Stimulated activated naive B cell treated with anti-CD40 and anti-IgM and Interleukin-4, amounts not matched to agents 10 μg/mL and 1 μg/mL and 100 μg/mL, for 72 hours (primary cell): ENCODE measurements at regions not wholly inside any gene's neighbourhood (a gene's known extent, or its start where the extent isn't known, plus 50 kb on each side); places are given as distances from the start of the nearest gene placed in this dataset.
A peak's percentile ranks its signal among the peaks of the same experiment; 100 is the strongest.
"Not testable (repeated sequence)": the region's sequence is repeated elsewhere in the genome, so short reads cannot be mapped to it uniquely, and the experiment has no call there.

Experiments used
- ATAC-seq, 2 donors: fragments of 150-1000 bp; cut with Tn5 transposase; replicated peaks; 2 replicates each; pipeline ENCODE4 v1.10.0; 2021; ENCODE audit warnings: moderate library complexity in 1 of 2
- DNase-seq: peaks from one replicate; pipeline ENCODE4 v3.0.0; 2021
- H3K27ac Mint-ChIP-seq: one replicate; pipeline ENCODE4 v1.8.0; 2022; ENCODE audit warnings: mild to moderate bottlenecking, mixed read lengths
- H3K27me3 Mint-ChIP-seq, 2 donors: one replicate each; pipeline ENCODE4 v1.8.0; 2022; ENCODE audit warnings: mixed read lengths in 2 of 2
- H3K36me3 Mint-ChIP-seq, 2 donors: one replicate each; pipeline ENCODE4 v1.8.0; 2022; ENCODE audit warnings: mixed read lengths in 2 of 2, mild to moderate bottlenecking in 1 of 2
- H3K4me1 Mint-ChIP-seq, 2 donors: one replicate each; pipeline ENCODE4 v1.8.0; 2022; ENCODE audit warnings: mixed read lengths in 2 of 2, mild to moderate bottlenecking in 1 of 2
- H3K4me3 Mint-ChIP-seq, 2 donors: one replicate each; pipeline ENCODE4 v1.8.0; 2022; ENCODE audit warnings: mild to moderate bottlenecking in 2 of 2, mixed read lengths in 2 of 2, moderate library complexity in 1 of 2
- H3K9me3 Mint-ChIP-seq, 2 donors: one replicate each; pipeline ENCODE4 v1.8.0; 2022; ENCODE audit warnings: mixed read lengths in 2 of 2, mild to moderate bottlenecking in 1 of 2

DNA sequence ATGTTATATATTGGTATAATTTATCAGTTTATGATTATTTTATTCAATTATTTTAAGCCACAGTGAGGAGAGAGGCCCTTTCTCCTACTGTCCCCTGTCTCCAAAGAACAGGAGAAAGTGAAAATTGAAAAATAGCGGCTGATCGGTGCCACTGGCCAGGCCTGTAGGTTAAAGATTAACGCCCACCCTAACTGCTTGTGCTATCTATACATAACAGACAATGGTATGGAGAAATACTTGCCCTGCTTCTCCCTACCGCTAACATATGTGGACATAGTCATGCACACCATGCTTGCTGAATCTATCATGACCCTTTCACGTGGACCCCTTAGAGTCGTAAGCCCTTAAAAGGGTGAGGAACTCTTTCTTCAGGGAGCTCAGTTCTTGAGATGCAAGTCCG lies 67.5 kb downstream of the EIF1AY start:
- Mint-ChIP-seq H3K9me3 (peaks cover 0 to 1% of the 10 kb centered on the region in 2 donors), H3K4me3 (no peak overlapping the region), H3K36me3 (no peaks in the 10 kb centered on the region), H3K27ac (no peak overlapping the region), H3K27me3 (no peaks in the 10 kb centered on the region), H3K4me1 (peaks cover 0 to 6% of the 10 kb centered on the region in 2 donors)
- DNase-seq, result no peak
- no peak for ATAC-seq

DNA sequence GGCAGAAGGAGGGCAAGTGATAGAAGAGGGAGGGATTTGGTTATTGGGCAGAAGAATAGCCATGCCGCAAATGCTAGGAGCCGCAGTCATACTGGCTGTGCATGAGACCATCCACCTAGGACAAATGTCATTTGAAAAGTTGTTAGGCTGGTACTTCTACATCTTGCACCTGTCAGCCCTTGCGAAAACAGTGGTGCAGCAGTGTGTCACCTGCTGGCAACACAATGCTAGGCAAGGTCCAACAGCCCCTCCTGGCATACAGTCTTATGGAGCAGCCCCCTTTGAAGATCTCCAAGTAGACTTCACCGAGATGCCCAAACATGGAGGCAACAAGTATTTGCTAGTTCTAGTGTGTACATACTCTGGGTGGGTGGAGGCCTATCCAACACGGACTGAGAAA lies 72.7 kb downstream of the EIF1AY start:
- Mint-ChIP-seq H3K4me3 (no peak overlapping the region), H3K9me3 (no peaks in the 10 kb centered on the region), H3K36me3 (no peaks in the 10 kb centered on the region), H3K4me1 (peaks cover 0 to 6% of the 10 kb centered on the region in 2 donors), H3K27ac (no peak overlapping the region), H3K27me3 (no peaks in the 10 kb centered on the region)
- DNase-seq (no peak), ATAC-seq (no peak)

DNA sequence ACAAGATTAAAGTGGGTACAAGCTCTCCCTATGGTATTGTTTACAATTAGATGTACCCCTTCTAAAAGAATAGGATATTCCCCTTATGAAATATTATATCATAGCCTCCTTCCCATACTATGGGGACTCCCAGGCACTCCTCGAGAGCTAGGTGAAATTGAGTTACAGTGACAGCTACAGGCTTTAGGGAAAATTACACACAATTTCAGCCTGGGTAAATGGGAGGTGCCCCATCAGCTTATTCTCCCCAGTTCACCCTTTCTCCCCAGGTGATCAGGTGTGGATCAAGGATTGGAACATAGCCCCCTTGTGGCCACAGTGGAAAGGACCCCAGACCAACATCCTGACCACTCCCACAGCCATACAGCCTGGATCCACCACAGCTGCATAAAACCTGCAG lies 73.3 kb downstream of the EIF1AY start:
- H3K27ac Mint-ChIP-seq, DNase-seq, H3K36me3 Mint-ChIP-seq, H3K27me3 Mint-ChIP-seq, H3K9me3 Mint-ChIP-seq, H3K4me1 Mint-ChIP-seq, H3K4me3 Mint-ChIP-seq, ATAC-seq: not testable (repeated sequence)

DNA sequence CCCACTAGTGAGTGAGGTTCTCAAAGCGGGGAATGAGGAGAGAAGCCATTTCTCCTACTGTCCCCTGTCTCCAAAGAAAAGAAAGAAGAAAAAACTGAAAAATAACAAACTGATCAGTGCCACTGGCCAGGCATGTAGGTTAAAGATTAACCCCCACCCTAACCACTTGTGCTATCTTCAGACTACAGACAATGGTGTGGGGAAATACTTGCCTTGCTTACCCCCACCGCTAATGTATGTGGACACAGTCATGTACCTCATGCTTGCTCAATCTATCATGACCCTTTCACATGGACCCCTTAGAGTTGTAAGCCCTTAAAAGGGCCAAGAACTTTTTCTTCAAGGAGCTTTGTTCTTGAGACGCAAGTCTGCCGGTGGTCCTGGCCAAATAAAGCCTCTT lies 75.9 kb downstream of the EIF1AY start:
- Mint-ChIP-seq H3K4me1 (peaks cover 0 to 1% of the 10 kb centered on the region in 2 donors), H3K27me3 (no peaks in the 10 kb centered on the region), H3K27ac (no peak overlapping the region), H3K36me3 (no peaks in the 10 kb centered on the region), H3K9me3 (no peaks in the 10 kb centered on the region), H3K4me3 (no peak overlapping the region)
- no peak for DNase-seq
- no peak for ATAC-seq

DNA sequence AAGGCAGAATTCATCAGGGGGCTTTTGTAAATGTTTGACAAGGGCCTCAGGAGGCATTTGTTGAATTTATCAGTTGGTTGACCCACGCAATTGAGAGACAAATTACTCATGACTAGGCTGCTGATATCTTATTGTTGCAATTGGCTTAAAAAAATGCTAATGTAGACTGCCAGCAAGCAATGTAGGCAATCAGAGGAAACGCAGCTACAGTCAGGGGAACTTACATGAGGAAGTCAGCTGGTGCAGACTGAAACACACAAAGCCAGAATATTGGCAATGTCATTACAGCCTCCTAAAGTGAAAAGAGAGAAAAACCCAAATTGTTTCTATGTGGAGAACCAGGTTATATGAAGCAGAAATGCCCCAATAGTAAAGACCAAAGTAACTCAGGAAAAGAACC lies 83.9 kb downstream of the EIF1AY start:
- ATAC-seq, result peak in 1 of 2 donors; percentile 65
- DNase-seq, result no peak
- no peaks in the 10 kb centered on the region for H3K9me3 Mint-ChIP-seq
- no peaks in the 10 kb centered on the region for H3K27me3 Mint-ChIP-seq
- H3K4me1 Mint-ChIP-seq, result peaks cover 0 to 30% of the 10 kb centered on the region in 2 donors
- no peaks in the 10 kb centered on the region for H3K36me3 Mint-ChIP-seq
- H3K27ac Mint-ChIP-seq, result no peak overlapping the region
- H3K4me3 Mint-ChIP-seq, result no peak overlapping the region

DNA sequence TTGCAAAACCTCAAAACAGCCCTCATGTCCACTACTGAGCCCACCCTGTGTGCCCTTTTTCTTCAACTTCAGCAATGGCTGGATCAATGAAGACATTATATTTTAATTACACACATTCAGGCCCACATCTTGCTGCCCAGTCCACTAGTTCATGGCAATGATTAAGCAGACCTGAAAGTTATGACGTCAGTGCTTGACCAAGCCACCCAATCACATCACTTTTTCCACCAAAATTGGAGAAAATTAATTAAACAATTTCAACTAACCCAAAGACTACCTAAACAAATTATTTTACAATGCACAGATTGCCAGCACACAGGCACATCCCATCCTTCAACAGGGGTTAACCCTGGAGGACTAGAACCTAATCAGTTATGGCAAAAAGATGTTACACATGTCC lies 86.6 kb downstream of the EIF1AY start:
- H3K27me3 Mint-ChIP-seq, result no peaks in the 10 kb centered on the region
- peaks cover 0 to 23% of the 10 kb centered on the region in 2 donors for H3K4me1 Mint-ChIP-seq
- DNase-seq (no peak), ATAC-seq (no peak)
- H3K4me3 Mint-ChIP-seq, result no peak overlapping the region
- H3K9me3 Mint-ChIP-seq, result no peaks in the 10 kb centered on the region
- H3K27ac Mint-ChIP-seq, result no peak overlapping the region
- no peaks in the 10 kb centered on the region for H3K36me3 Mint-ChIP-seq

DNA sequence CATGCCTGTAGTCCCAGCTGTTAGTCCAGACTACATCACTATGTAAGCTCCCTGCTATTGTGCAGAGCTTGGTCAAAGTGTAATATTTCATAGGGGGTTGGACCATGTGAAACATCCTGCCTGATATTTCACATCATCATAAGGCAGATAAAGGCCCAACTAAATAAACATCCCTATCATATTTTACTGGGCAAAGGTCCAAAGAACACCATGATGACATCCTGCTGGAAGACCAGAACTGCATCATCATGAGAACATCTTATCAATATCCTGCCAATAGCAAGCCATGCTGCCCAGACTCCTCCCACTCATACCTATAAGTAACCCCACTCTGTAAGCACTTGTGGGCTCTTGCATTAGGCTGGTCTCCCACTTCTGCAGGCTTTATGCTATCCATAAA lies 88.6 kb downstream of the EIF1AY start:
- H3K27ac Mint-ChIP-seq, result no peak overlapping the region
- H3K36me3 Mint-ChIP-seq, result no peaks in the 10 kb centered on the region
- H3K9me3 Mint-ChIP-seq, result peaks cover 0 to 4% of the 10 kb centered on the region in 2 donors
- H3K27me3 Mint-ChIP-seq, result no peaks in the 10 kb centered on the region
- no peak for DNase-seq
- H3K4me3 Mint-ChIP-seq, result no peak overlapping the region
- H3K4me1 Mint-ChIP-seq, result peaks cover 0 to 7% of the 10 kb centered on the region in 2 donors
- no peak for ATAC-seq

DNA sequence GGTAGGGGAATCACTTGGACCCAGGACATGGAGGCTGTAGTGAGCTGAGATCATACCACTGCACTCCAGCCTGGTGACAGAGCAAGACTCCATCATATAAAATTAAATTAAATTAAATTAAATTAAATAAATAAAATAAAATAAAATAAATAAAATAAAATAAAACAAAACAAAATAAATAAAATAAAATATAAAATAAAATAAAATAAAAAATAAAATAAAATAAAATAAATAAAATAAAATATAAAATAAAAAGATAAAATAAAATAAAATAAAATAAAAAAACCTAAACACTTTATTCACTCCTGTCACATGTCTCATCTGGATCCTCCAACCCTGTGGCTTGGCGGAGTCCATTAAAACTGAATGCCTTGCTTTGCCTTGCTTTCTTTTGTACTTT lies 89.8 kb downstream of the EIF1AY start:
- H3K9me3 Mint-ChIP-seq, H3K27me3 Mint-ChIP-seq, H3K4me3 Mint-ChIP-seq, H3K27ac Mint-ChIP-seq, ATAC-seq, DNase-seq, H3K36me3 Mint-ChIP-seq, H3K4me1 Mint-ChIP-seq: not testable (repeated sequence)

DNA sequence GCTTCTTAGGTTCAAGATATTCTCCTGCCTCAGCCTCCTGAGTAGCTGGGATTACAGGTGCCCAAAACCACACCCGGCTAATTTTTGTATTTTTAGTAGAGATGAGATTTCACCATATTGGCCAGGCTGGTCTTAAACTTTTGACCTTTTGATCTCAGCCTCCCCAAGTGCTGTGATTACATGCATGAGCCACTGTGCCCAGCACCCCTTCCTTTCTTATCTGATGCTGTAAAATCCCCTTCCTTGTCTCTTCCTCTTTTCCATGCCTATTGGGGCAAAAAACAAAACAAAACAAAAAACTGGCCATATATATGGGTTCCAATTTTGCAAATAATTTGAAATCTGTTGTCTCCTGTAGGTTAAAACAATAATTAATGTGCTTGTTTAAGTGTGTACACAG lies 74.0 kb upstream of the RPS4Y2 start:
- Mint-ChIP-seq H3K27me3 (no peaks in the 10 kb centered on the region), H3K4me1 (peaks cover 0 to 16% of the 10 kb centered on the region in 2 donors), H3K27ac (no peak overlapping the region), H3K9me3 (no peaks in the 10 kb centered on the region), H3K36me3 (no peaks in the 10 kb centered on the region), H3K4me3 (no peak overlapping the region)
- ATAC-seq (no peak), DNase-seq (no peak)

DNA sequence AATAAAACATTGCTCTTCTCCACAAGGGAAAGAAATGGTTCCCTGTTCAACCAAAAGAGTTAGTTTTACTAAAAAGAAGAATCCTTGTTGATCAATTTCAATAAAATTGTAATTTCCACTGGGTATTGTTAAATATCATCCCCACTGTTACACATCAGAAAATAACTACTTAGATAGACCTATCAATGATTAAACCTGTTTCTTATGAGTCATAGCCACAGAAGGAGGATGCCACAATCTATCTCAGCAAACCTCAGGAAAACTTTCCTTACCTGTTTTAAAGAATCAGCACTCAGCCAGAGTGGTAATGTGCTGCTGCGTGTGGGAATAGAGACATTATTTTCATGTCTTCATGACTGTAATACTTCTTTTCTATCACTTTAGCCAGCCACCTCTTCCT lies 72.5 kb upstream of the RPS4Y2 start:
- ATAC-seq, result no peak
- Mint-ChIP-seq H3K4me3 (no peak overlapping the region), H3K27me3 (no peaks in the 10 kb centered on the region), H3K4me1 (peaks cover 0 to 24% of the 10 kb centered on the region in 2 donors), H3K9me3 (no peaks in the 10 kb centered on the region), H3K36me3 (no peaks in the 10 kb centered on the region), H3K27ac (no peak overlapping the region)
- no peak for DNase-seq

DNA sequence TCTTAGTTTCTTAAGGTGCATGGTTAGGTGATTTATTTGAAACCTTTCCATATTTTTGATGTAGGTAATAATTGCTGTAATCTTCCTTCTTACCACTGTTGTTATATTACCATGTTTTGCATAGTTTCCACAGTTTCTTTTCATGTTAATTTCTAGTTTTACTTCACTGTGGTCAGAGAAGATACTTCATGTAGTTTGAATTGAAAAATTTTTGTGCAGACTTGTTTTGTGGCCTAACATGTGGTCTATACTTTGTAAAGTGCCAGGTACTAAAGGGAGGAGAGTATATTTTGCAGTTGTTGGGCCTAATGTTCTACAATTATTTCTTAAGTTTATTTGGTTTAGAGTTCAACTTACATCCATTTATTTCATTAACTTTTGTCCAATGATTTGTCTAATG lies 69.2 kb upstream of the RPS4Y2 start:
- no peaks in the 10 kb centered on the region for H3K27me3 Mint-ChIP-seq
- ATAC-seq, result no peak

More for the DNA sequence above, 69.2 kb upstream of the RPS4Y2 start:
- Mint-ChIP-seq H3K4me3 (no peak overlapping the region), H3K36me3 (peaks cover 0 to 2% of the 10 kb centered on the region in 2 donors), H3K9me3 (no peaks in the 10 kb centered on the region), H3K4me1 (peaks cover 0 to 21% of the 10 kb centered on the region in 2 donors), H3K27ac (no peak overlapping the region)
- no peak for DNase-seq
